IPS DF 6.9 (cell line): ENCODE measurements at regions not wholly inside any gene's neighbourhood (a gene's known extent, or its start where the extent isn't known, plus 50 kb on each side); places are given as distances from the start of the nearest gene placed in this dataset.
"Not testable (repeated sequence)": the region's sequence is repeated elsewhere in the genome, so short reads cannot be mapped to it uniquely, and the experiment has no call there.

Experiments
- DNase-seq: peaks from one replicate; pipeline ENCODE4 v3.0.0-alpha.2; 2013; ENCODE audit warnings: low read depth, low spot score
- H3K27ac ChIP-seq: one replicate; pipeline ENCODE4 v1.5.1; 2013; ENCODE audit warnings: low read length, control low read depth
- H3K27me3 ChIP-seq: 2 replicates; pipeline ENCODE4 v1.6.1; 2013; ENCODE audit warnings: mild to moderate bottlenecking, low read length; ENCODE audit not compliant: control insufficient read depth, insufficient read depth
- H3K36me3 ChIP-seq: 2 replicates; pipeline ENCODE4 v1.6.1; 2013; ENCODE audit warnings: low read length; ENCODE audit not compliant: control insufficient read depth, insufficient read depth
- H3K4me1 ChIP-seq: 2 replicates; pipeline ENCODE4 v1.6.1; 2013; ENCODE audit warnings: low read length; ENCODE audit not compliant: control insufficient read depth, insufficient read depth
- H3K4me3 ChIP-seq: 2 replicates; pipeline ENCODE4 v1.5.1; 2013; ENCODE audit warnings: mild to moderate bottlenecking, low read length
- H3K9me3 ChIP-seq: 2 replicates; pipeline ENCODE4 v1.6.1; 2013; ENCODE audit warnings: low read length, inconsistent platforms; ENCODE audit not compliant: control insufficient read depth, insufficient read depth
- WGBS: extraction: QIAGEN DNeasy Blood & Tissue Kit; methylation state at CpG from one replicate; pipeline ENCODE4 v1.1.7; 2013; ENCODE audit warnings: mixed read lengths, missing lambda C conversion rate; ENCODE audit not compliant: insufficient read length, insufficient coverage; 5-methylcytosine and 5-hydroxymethylcytosine counted together

DNA sequence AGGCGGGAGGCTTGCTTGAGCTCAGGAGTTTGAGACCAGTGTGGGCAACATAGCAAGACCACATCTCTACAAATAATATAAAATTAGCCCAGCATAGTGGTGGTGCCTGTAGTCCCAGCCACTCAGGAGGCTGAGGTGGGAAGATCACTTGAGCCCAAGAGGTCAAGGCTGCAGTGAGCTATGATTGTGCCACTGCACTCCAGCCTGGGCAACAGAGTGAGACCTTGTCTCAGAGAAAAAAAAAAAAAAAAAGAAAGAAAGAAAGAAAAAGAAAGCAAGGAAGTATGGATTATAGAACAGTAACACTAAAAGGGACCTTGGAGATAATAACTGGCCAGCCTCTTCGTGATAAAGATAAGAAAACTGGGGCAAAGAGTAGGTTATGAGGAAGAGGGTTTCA lies 130.4 kb downstream of the PLCE1 start:
- WGBS = no CpG with 5 or more reads among the region's 2 CpGs
- not testable (repeated sequence) for H3K4me3 ChIP-seq, H3K9me3 ChIP-seq, H3K36me3 ChIP-seq, H3K4me1 ChIP-seq, DNase-seq, H3K27me3 ChIP-seq, H3K27ac ChIP-seq

- not testable (repeated sequence) for H3K27ac ChIP-seq, H3K9me3 ChIP-seq, H3K36me3 ChIP-seq, H3K4me3 ChIP-seq, DNase-seq, H3K27me3 ChIP-seq, H3K4me1 ChIP-seq
- no CpG with 5 or more reads among the region's 8 CpGs for WGBS
Measured at GRCh38 chr10:94125268-94125667, 131.5 kb downstream of the PLCE1 start.

GRCh38 chr10:94125856-94126255 lies 132.1 kb downstream of the PLCE1 start:
- Histone ChIP-seq H3K4me3 (no peak overlapping the region), H3K36me3 (no peaks in the 10 kb centered on the region), H3K27ac (no peak overlapping the region), H3K27me3 (no peaks in the 10 kb centered on the region), H3K4me1 (no peaks in the 10 kb centered on the region), H3K9me3 (no peaks in the 10 kb centered on the region)
- DNase-seq = no peak

- Histone ChIP-seq H3K9me3 (no peaks in the 10 kb centered on the region), H3K27ac (no peak overlapping the region), H3K4me3 (no peak overlapping the region), H3K4me1 (no peaks in the 10 kb centered on the region), H3K36me3 (no peaks in the 10 kb centered on the region), H3K27me3 (no peaks in the 10 kb centered on the region)
- WGBS = no CpG with 5 or more reads among the region's 2 CpGs
- DNase-seq = no peak
Measured at GRCh38 chr10:94129393-94130130, 135.8 kb downstream of the PLCE1 start.

- Histone ChIP-seq H3K4me1 (no peaks in the 10 kb centered on the region), H3K27me3 (no peaks in the 10 kb centered on the region), H3K36me3 (no peaks in the 10 kb centered on the region), H3K9me3 (no peaks in the 10 kb centered on the region), H3K27ac (no peak overlapping the region), H3K4me3 (no peak overlapping the region)
- no peak for DNase-seq
- WGBS = no CpG with 5 or more reads among the region's 3 CpGs
Measured at GRCh38 chr10:94131885-94132284, 138.2 kb downstream of the PLCE1 start.

DNA sequence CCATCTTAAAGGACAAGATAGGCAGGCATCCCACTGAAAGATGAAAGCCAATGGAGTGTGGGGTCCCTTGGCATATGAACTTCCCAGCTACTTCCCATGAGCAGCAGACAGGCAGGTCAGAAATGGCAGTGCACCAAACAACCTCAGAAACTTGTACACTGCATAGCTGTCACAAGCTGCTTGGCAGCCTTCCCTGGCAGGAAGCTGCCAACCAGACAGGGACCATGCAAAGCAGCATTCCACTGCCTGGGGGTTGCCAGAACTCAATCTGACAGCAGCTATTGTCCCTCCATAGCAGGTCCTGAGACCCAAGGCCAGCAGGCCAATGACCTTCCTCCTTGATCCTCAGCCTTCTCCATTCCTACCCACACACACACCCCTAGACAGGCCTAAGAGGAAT lies 139.5 kb downstream of the PLCE1 start:
- H3K4me3 ChIP-seq = no peak overlapping the region
- DNase-seq = no peak
- no peaks in the 10 kb centered on the region for H3K36me3 ChIP-seq
- no peaks in the 10 kb centered on the region for H3K27me3 ChIP-seq
- H3K9me3 ChIP-seq = no peaks in the 10 kb centered on the region
- no peaks in the 10 kb centered on the region for H3K4me1 ChIP-seq
- no peak overlapping the region for H3K27ac ChIP-seq

DNA sequence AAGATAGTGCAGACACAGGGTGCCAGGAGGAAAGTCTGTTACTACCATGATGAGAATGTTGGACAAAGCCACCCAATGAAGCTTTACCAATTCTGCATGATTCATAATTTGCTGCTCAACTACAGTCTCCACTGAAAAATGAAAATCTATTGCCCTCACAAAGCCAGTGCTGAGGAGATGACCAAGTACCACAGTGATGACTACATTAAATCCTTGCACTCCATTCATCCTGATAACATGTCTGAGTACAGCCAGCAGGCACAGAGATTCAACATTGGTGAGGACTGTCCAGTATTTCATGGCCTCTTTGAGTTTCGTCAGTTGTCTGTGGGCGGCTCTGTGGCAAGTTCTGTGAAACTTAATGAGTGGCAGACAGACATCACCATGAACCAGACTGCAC lies 144.0 kb downstream of the PLCE1 start:
- WGBS = no CpG with 5 or more reads among the region's 2 CpGs
- H3K27me3 ChIP-seq = no peaks in the 10 kb centered on the region
- H3K27ac ChIP-seq = no peak overlapping the region
- H3K36me3 ChIP-seq = no peaks in the 10 kb centered on the region
- H3K4me1 ChIP-seq = no peaks in the 10 kb centered on the region
- no peak for DNase-seq
- H3K4me3 ChIP-seq = no peak overlapping the region
- no peaks in the 10 kb centered on the region for H3K9me3 ChIP-seq

DNA sequence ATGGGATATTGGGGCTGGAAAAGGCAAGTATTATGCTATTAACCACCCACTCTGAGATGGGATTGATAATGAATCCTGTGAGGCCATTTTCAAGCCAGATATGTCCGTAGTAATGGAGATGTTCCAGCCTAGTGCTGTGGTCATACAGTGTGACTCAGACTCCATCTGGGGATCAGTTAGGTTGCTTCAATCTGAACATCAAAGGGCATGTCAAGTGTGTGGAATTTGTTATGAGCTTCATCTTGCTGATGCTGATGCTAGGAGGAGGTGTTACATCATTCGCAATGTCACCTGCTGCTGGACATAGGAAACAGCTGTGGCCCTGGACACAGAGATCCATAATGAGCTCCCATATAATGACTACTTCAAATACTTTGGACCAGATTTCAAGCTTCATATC lies 144.7 kb downstream of the PLCE1 start:
- Histone ChIP-seq H3K27ac (no peak overlapping the region), H3K36me3 (no peaks in the 10 kb centered on the region), H3K4me1 (no peaks in the 10 kb centered on the region), H3K9me3 (no peaks in the 10 kb centered on the region), H3K4me3 (no peak overlapping the region), H3K27me3 (no peaks in the 10 kb centered on the region)
- no CpG with 5 or more reads among the region's 2 CpGs for WGBS
- DNase-seq = no peak

- Histone ChIP-seq H3K36me3 (no peaks in the 10 kb centered on the region), H3K4me1 (no peaks in the 10 kb centered on the region), H3K4me3 (no peak overlapping the region), H3K27ac (no peak overlapping the region), H3K9me3 (no peaks in the 10 kb centered on the region), H3K27me3 (no peaks in the 10 kb centered on the region)
- DNase-seq = no peak
Measured at GRCh38 chr10:94143261-94143660, 149.5 kb downstream of the PLCE1 start.

- no peaks in the 10 kb centered on the region for H3K9me3 ChIP-seq
- no CpG with 5 or more reads among the region's 8 CpGs for WGBS
Measured at GRCh38 chr10:94146313-94146712, 152.6 kb downstream of the PLCE1 start.

DNA sequence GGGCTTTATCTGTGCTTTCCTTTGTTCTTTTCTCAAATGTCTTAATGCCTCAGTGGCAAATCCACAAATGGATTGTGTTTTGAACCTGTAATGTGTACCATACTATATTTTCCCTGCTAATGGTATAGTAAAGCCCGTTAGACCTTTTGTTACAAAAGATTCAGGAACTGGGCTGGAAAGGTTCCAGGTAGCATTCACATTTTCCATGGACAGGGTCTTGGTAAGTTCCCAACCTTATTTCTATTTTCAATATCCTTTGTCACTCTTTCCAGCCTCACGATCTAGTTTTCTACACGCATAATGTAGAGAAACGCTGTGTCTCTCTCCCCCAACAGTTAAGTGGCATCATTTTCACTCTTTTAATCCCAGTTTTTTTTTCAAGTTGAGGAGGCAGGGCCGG lies 153.0 kb downstream of the PLCE1 start:
- Histone ChIP-seq H3K36me3 (no peaks in the 10 kb centered on the region), H3K27ac (no peak overlapping the region), H3K9me3 (no peaks in the 10 kb centered on the region), H3K4me3 (no peak overlapping the region), H3K4me1 (no peaks in the 10 kb centered on the region), H3K27me3 (no peaks in the 10 kb centered on the region)
- no peak for DNase-seq
- WGBS = no CpG with 5 or more reads among the region's 5 CpGs

More at GRCh38 chr10:94146313-94146712, 152.6 kb downstream of the PLCE1 start:
- H3K27ac ChIP-seq = no peak overlapping the region
- no peaks in the 10 kb centered on the region for H3K27me3 ChIP-seq
- no peaks in the 10 kb centered on the region for H3K36me3 ChIP-seq
- DNase-seq = no peak
- H3K4me3 ChIP-seq = no peak overlapping the region
- H3K4me1 ChIP-seq = no peaks in the 10 kb centered on the region
